OCI-LY7 (cell line): ENCODE measurements at regions not wholly inside any gene's neighbourhood (a gene's known extent, or its start where the extent isn't known, plus 50 kb on each side); places are given as distances from the start of the nearest gene placed in this dataset.

Experiments used
- CTCF ChIP-seq: fragments of 200-600 bp; sonication (generic); conservative IDR thresholded peaks from 2 replicates; pipeline ENCODE4 v1.5.1; 2014; ENCODE audit warnings: mild to moderate bottlenecking, antibody characterized with exemption, low read length, moderate library complexity, mixed read lengths
- EZH2phosphoT487 ChIP-seq: fragments of 200-600 bp; sonication (generic); IDR thresholded peaks from 2 replicates; pipeline ENCODE4 v1.6.1; 2018; ENCODE audit warnings: low read depth, borderline replicate concordance, mild to moderate bottlenecking, mixed run types, antibody characterized with exemption, low read length, moderate library complexity, mixed read lengths

DNA sequence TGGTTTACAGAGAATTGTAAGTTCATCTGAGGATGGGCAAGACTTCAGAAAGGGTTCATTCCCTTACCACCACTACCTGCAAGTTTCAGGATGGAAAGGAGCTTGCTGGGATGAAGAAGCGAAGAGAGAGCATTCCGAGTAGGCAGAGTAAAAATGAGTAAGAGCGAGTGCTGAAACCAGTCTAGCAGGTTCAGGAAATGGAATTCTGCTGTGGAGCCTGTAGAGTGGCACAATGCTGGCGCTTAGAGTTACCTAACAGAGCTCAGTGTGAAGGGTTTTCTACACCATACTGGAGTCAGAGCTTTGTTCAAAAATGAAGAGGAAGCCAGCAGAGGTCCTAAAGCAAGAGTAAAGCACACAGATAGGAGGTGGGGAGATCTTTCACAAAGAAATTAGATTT, 179.2 kb upstream of the ZC3H12C start:
- TF ChIP-seq CTCF (no peak), EZH2phosphoT487 (no peak)
